ENCODE measurements at regions not wholly inside any gene's neighbourhood (a gene's known extent, or its start where the extent isn't known, plus 50 kb on each side); places are given as distances from the start of the nearest gene placed in this dataset.

DNA sequence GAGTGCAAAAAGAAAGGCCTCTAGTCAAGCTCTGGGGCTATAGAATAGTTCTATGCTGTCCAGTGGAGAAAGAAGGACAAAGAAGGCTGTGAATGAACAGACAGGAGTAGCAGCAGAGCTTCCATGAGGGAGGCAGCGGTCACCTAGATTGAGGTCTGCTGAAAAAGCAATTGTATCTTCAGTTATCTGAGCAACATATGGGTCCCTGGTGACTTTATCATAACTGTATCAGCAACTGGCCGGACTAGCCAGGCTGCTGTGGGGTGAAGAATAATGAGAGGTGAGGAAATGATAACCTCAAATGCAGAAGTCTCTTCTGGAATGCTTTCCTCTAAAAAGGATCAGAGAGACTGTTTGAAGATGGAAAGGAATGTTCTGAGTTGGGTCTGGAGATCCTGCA is 971.3 kb upstream of the TMEM132C start:
- no peaks in the 10 kb centered on the region for H3K9me2 ChIP-seq (ENCODE audit: insufficient read depth)
- no peaks in the 10 kb centered on the region for H3K36me3 ChIP-seq (ENCODE audit: low read depth)
- DNase-seq = no peak
- H3K4me3 ChIP-seq = no peak overlapping the region
- no peak overlapping the region for H3K9ac ChIP-seq
- H3K9me3 ChIP-seq (ENCODE audit: low read depth) = no peaks in the 10 kb centered on the region
- in situ Hi-C loops (cut with MboI) = no loop called here
- 92 to 94% methylated on average over 2 of the region's 2 CpGs for WGBS, 2 experiments (ENCODE audit: low coverage in 1 of 2, low lambda C conversion rate in 2 of 2, missing lambda C conversion rate in 2 of 2)
- no peaks in the 10 kb centered on the region for H3K4me1 ChIP-seq (ENCODE audit: insufficient read depth)
- H3F3A ChIP-seq (ENCODE audit: insufficient read depth) = no peaks in the 10 kb centered on the region
- H3K79me2 ChIP-seq (ENCODE audit: insufficient read depth) = no peaks in the 10 kb centered on the region
- TF ChIP-seq EZH2phosphoT487 (IDR thresholded peaks at IDR 0.05; ENCODE audit: insufficient read depth, low read depth) (no peak), EZH2 (IDR thresholded peaks at IDR 0.05; ENCODE audit: insufficient read depth, poor library complexity, severe bottlenecking) (no peak)
- no peaks in the 10 kb centered on the region for H3K27me3 ChIP-seq (replicated peaks; ENCODE audit: insufficient read depth)
- H3K4me2 ChIP-seq (ENCODE audit: unreplicated experiment) = no peak overlapping the region
- no peak overlapping the region for H2AFZ ChIP-seq
- no peak overlapping the region for H3K27ac ChIP-seq
- H4K20me1 ChIP-seq (ENCODE audit: insufficient read depth) = no peaks in the 10 kb centered on the region

DNA sequence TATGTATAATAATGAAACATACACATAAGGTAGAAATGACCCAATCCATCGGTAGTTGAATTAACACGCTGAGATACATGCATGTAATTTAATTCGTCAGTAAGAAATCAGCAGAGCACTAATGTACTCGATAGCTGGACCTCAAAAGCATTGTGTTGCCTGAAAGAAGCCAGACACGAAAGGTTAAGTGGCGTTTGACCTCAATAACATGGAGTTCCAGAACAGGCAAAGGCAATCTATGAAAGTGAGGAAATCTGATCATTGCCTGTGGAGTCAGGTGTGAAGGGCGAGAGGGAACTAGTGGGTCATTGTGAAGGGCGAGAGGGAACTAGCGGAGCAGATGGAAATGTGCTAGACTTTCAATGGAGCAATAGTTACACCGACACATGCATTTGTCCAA is 970.4 kb upstream of the TMEM132C start:
- Histone ChIP-seq H3K4me1 (ENCODE audit: insufficient read depth) (no peaks in the 10 kb centered on the region), H3K9me2 (ENCODE audit: insufficient read depth) (no peaks in the 10 kb centered on the region), H3K9ac (no peak overlapping the region), H3K9me3 (ENCODE audit: low read depth) (no peaks in the 10 kb centered on the region), H3F3A (ENCODE audit: insufficient read depth) (no peaks in the 10 kb centered on the region), H3K4me2 (ENCODE audit: unreplicated experiment) (no peak overlapping the region), H3K27me3 (replicated peaks; ENCODE audit: insufficient read depth) (no peaks in the 10 kb centered on the region), H3K27ac (no peak overlapping the region), H3K79me2 (ENCODE audit: insufficient read depth) (no peaks in the 10 kb centered on the region), H4K20me1 (ENCODE audit: insufficient read depth) (no peaks in the 10 kb centered on the region), H3K4me3 (no peak overlapping the region), H2AFZ (no peak overlapping the region), H3K36me3 (ENCODE audit: low read depth) (no peaks in the 10 kb centered on the region)
- WGBS, 2 experiments (ENCODE audit: low coverage in 1 of 2, low lambda C conversion rate in 2 of 2, missing lambda C conversion rate in 2 of 2) = 62 to 67% methylated on average over 10 of the region's 10 CpGs
- TF ChIP-seq EZH2 (IDR thresholded peaks at IDR 0.05; ENCODE audit: insufficient read depth, poor library complexity, severe bottlenecking) (no peak), EZH2phosphoT487 (IDR thresholded peaks at IDR 0.05; ENCODE audit: insufficient read depth, low read depth) (no peak)
- in situ Hi-C loops (cut with MboI) = no loop called here
- no peak for DNase-seq

DNA sequence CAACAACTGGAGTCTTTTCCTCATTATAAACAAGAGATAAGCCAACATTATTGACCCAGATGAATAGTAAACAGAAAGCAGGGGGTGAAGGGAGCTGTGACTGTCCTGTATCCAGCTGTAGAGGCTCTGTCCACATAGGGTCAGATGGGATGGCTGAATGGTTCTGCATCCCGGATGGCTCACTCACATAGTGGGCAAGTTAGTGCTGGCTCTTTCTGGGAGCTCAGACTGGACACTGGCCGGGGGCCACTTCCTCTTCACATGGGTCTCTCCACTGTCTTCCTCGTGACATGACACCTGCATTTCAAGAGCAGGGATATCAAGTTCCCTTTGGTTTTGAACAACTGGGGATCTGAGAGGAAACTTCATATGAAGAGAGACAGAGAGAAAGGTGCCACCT is 969.6 kb upstream of the TMEM132C start:
- Histone ChIP-seq H3K27me3 (replicated peaks; ENCODE audit: insufficient read depth) (no peaks in the 10 kb centered on the region), H4K20me1 (ENCODE audit: insufficient read depth) (no peaks in the 10 kb centered on the region), H3K9me3 (ENCODE audit: low read depth) (no peaks in the 10 kb centered on the region), H3F3A (ENCODE audit: insufficient read depth) (no peaks in the 10 kb centered on the region), H3K27ac (no peak overlapping the region), H3K4me2 (ENCODE audit: unreplicated experiment) (no peak overlapping the region), H3K36me3 (ENCODE audit: low read depth) (no peaks in the 10 kb centered on the region), H3K4me1 (ENCODE audit: insufficient read depth) (no peaks in the 10 kb centered on the region), H3K4me3 (no peak overlapping the region), H3K79me2 (ENCODE audit: insufficient read depth) (no peaks in the 10 kb centered on the region), H3K9ac (no peak overlapping the region), H3K9me2 (ENCODE audit: insufficient read depth) (no peaks in the 10 kb centered on the region), H2AFZ (no peak overlapping the region)
- TF ChIP-seq EZH2 (IDR thresholded peaks at IDR 0.05; ENCODE audit: insufficient read depth, poor library complexity, severe bottlenecking) (no peak), EZH2phosphoT487 (IDR thresholded peaks at IDR 0.05; ENCODE audit: insufficient read depth, low read depth) (no peak)
- 63 to 79% methylated on average over 3 of the region's 3 CpGs for WGBS, 2 experiments (ENCODE audit: low coverage in 1 of 2, low lambda C conversion rate in 2 of 2, missing lambda C conversion rate in 2 of 2)
- in situ Hi-C loops (cut with MboI) = no loop called here
- no peak for DNase-seq

DNA sequence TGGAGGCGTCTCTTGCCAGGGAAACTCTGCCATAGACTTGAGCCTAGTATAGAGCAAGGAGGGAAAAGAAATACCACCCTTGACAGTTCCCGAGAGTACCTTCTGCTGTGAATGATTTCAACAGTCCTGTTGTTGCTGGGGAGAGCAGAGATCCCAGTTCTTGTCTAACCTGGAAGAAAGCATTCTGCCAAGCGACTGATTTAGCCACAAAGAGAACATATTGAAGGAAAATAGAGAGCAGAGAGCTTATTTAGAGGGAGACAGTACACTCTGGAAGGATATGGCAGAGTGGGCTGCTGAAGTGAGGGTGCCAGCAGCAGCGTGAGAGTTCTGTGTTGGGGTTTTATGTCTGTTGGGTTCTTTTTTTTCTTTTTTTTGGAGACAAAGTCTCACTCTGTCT is 966.9 kb upstream of the TMEM132C start:
- Histone ChIP-seq H3K9ac (no peak overlapping the region), H3K4me3 (no peak overlapping the region), H3K4me1 (ENCODE audit: insufficient read depth) (no peaks in the 10 kb centered on the region), H3K4me2 (ENCODE audit: unreplicated experiment) (no peak overlapping the region), H3K27me3 (replicated peaks; ENCODE audit: insufficient read depth) (no peaks in the 10 kb centered on the region), H3K27ac (no peak overlapping the region), H3K9me2 (ENCODE audit: insufficient read depth) (no peaks in the 10 kb centered on the region), H3K36me3 (ENCODE audit: low read depth) (no peaks in the 10 kb centered on the region), H2AFZ (no peak overlapping the region), H4K20me1 (ENCODE audit: insufficient read depth) (no peaks in the 10 kb centered on the region), H3K9me3 (ENCODE audit: low read depth) (no peaks in the 10 kb centered on the region), H3K79me2 (ENCODE audit: insufficient read depth) (no peaks in the 10 kb centered on the region), H3F3A (ENCODE audit: insufficient read depth) (no peaks in the 10 kb centered on the region)
- no peak for DNase-seq
- TF ChIP-seq EZH2phosphoT487 (IDR thresholded peaks at IDR 0.05; ENCODE audit: insufficient read depth, low read depth) = no peak
- no peak for TF ChIP-seq EZH2 (IDR thresholded peaks at IDR 0.05; ENCODE audit: insufficient read depth, poor library complexity, severe bottlenecking)
- in situ Hi-C loops (cut with MboI) = no loop called here
- WGBS, 2 experiments (ENCODE audit: low coverage in 1 of 2, low lambda C conversion rate in 2 of 2, missing lambda C conversion rate in 2 of 2) = 64 to 66% methylated on average over 4 of the region's 4 CpGs

DNA sequence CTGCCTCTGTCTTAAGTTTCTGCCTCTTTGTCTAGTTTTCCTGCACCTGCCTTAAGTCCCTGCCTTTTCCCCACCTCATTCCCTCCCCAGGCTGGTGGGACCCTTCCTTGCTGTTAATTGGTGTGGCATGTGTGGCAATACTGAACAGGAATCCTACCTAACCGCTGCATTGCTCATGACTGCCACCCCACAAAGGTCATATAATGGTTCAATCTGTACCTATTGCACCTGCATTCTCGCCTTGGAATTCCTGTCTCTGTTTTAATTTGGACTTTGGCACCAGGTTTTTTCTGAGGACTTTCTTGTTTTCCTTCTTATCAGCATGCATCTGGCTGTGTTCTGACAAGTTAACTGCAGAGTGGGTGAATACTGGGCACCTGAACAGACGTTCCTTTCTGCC is 966.2 kb upstream of the TMEM132C start:
- Histone ChIP-seq H3K36me3 (ENCODE audit: low read depth) (no peaks in the 10 kb centered on the region), H3K27ac (no peak overlapping the region), H3K4me3 (no peak overlapping the region), H3K4me2 (ENCODE audit: unreplicated experiment) (no peak overlapping the region), H3K9ac (no peak overlapping the region), H3K79me2 (ENCODE audit: insufficient read depth) (no peaks in the 10 kb centered on the region), H3K9me2 (ENCODE audit: insufficient read depth) (no peaks in the 10 kb centered on the region), H2AFZ (no peak overlapping the region), H3K4me1 (ENCODE audit: insufficient read depth) (no peaks in the 10 kb centered on the region), H3K27me3 (replicated peaks; ENCODE audit: insufficient read depth) (no peaks in the 10 kb centered on the region), H4K20me1 (ENCODE audit: insufficient read depth) (no peaks in the 10 kb centered on the region), H3K9me3 (ENCODE audit: low read depth) (no peaks in the 10 kb centered on the region), H3F3A (ENCODE audit: insufficient read depth) (no peaks in the 10 kb centered on the region)
- in situ Hi-C loops (cut with MboI) = no loop called here
- WGBS, 2 experiments (ENCODE audit: low coverage in 1 of 2, low lambda C conversion rate in 2 of 2, missing lambda C conversion rate in 2 of 2) = 30 to 35% methylated on average over 3 of the region's 3 CpGs
- DNase-seq = no peak
- TF ChIP-seq EZH2phosphoT487 (IDR thresholded peaks at IDR 0.05; ENCODE audit: insufficient read depth, low read depth) = no peak
- TF ChIP-seq EZH2 (IDR thresholded peaks at IDR 0.05; ENCODE audit: insufficient read depth, poor library complexity, severe bottlenecking) = no peak

Measured in GM23248 (cell line).